HG03108 (cell line): ENCODE measurements at regions not wholly inside any gene's neighbourhood (a gene's known extent, or its start where the extent isn't known, plus 50 kb on each side); places are given as distances from the start of the nearest gene placed in this dataset.
"Not testable (repeated sequence)": the region's sequence is repeated elsewhere in the genome, so short reads cannot be mapped to it uniquely, and the experiment has no call there.

Experiments used
- ATAC-seq: cut with Tn5 transposase; IDR thresholded peaks from one replicate; pipeline ENCODE4 v1.9.1; 2021; ENCODE audit warnings: moderate library complexity; ENCODE audit not compliant: unreplicated experiment

GRCh38 chr22:47625531-47626427 lies 863.3 kb downstream of the TBC1D22A start:
- no peak for ATAC-seq

- ATAC-seq = no peak
These were observed 862.5 kb downstream of the TBC1D22A start for GRCh38 chr22:47625013-47625385.

GRCh38 chr22:47624252-47625012 lies 862.0 kb downstream of the TBC1D22A start:
- ATAC-seq = no peak

GRCh38 chr22:47623763-47624148 lies 861.3 kb downstream of the TBC1D22A start:
- no peak for ATAC-seq

- no peak for ATAC-seq
These were observed 860.8 kb downstream of the TBC1D22A start for GRCh38 chr22:47623066-47623762.

- no peak for ATAC-seq
These were observed 860.1 kb downstream of the TBC1D22A start for GRCh38 chr22:47622541-47622940.

- no peak for ATAC-seq
These were observed 858.8 kb downstream of the TBC1D22A start for GRCh38 chr22:47621253-47621652.

- no peak for ATAC-seq
These were observed 857.9 kb downstream of the TBC1D22A start for GRCh38 chr22:47620391-47620790.

GRCh38 chr22:47619631-47620030 lies 857.2 kb downstream of the TBC1D22A start:
- ATAC-seq = no peak

GRCh38 chr22:47618180-47619010 lies 855.9 kb downstream of the TBC1D22A start:
- ATAC-seq = no peak

- no peak for ATAC-seq
These were observed 854.7 kb downstream of the TBC1D22A start for GRCh38 chr22:47617186-47617585.

GRCh38 chr22:47616396-47617020 lies 854.1 kb downstream of the TBC1D22A start:
- ATAC-seq = no peak

GRCh38 chr22:47615051-47615450 lies 852.6 kb downstream of the TBC1D22A start:
- ATAC-seq = no peak

GRCh38 chr22:47613606-47614350 lies 851.3 kb downstream of the TBC1D22A start:
- no peak for ATAC-seq

- not testable (repeated sequence) for ATAC-seq
These were observed 850.7 kb downstream of the TBC1D22A start for GRCh38 chr22:47613181-47613580.

- no peak for ATAC-seq
These were observed 850.0 kb downstream of the TBC1D22A start for GRCh38 chr22:47612311-47612910.

- ATAC-seq = no peak
These were observed 848.3 kb downstream of the TBC1D22A start for GRCh38 chr22:47610764-47611163.

- ATAC-seq = no peak
These were observed 847.8 kb downstream of the TBC1D22A start for GRCh38 chr22:47610281-47610680.

- ATAC-seq = no peak
These were observed 847.2 kb downstream of the TBC1D22A start for GRCh38 chr22:47609653-47610052.
